GM12878 (cell line): ENCODE measurements at regions not wholly inside any gene's neighbourhood (a gene's known extent, or its start where the extent isn't known, plus 50 kb on each side); places are given as distances from the start of the nearest gene placed in this dataset.

ENCODE experiments used
- ATAC-seq: fragments of 200-7000 bp; cut with Tn5 transposase; 3 replicates; pipeline ENCODE4 v1.9.1; 2020; ENCODE audit warnings: mild to moderate bottlenecking, moderate library complexity
- BruUV-seq: library from RNA; stranded (reverse); fragments of 400-500 nt; replicated peaks from 2 replicates; lab custom pipeline; 2021; lab: Mats Ljungman, UMichigan
- CTCF ChIA-PET: fragments of 300-600 bp; sonication (Branson Sonifier 250); formaldehyde crosslinking; extraction: SDS; loops from one replicate; lab custom pipeline; 2021; ENCODE audit warnings: inconsistent platforms; lab: Yijun Ruan, JAX
- POLR2A ChIA-PET: fragments of 350-600 bp; formaldehyde crosslinking; extraction: SDS; loops from one replicate; lab custom pipeline; 2021; ENCODE audit warnings: inconsistent platforms; lab: Charles Lee
- RAD21 ChIA-PET: fragments of 300-600 bp; sonication (Branson Sonifier 250); formaldehyde crosslinking; loops from one replicate; lab custom pipeline; 2023; ENCODE audit warnings: antibody characterized with exemption; ENCODE audit not compliant: unreplicated experiment; lab: Charles Lee
- SMC1A ChIA-PET: fragments of 300-600 bp; sonication (Branson Sonifier 250); formaldehyde crosslinking; loops from one replicate; lab custom pipeline; 2023; ENCODE audit not compliant: unreplicated experiment, uncharacterized antibody; lab: Charles Lee
- DNase-seq: peaks from one replicate; pipeline ENCODE4 v3.0.0-alpha.2; 2011; ENCODE audit warnings: low read depth, low spot score
- FAIRE-seq: peaks from 3 replicates; lab custom pipeline; 2011; peaks lifted over from hg19 to GRCh38; lab: Jason Lieb, UNC
- H2AFZ ChIP-seq: 2 replicates; pipeline ENCODE4 v1.6.0; 2011; ENCODE audit warnings: low read depth, low read length, control low read depth; ENCODE audit not compliant: control insufficient read depth
- H3K27ac ChIP-seq: 2 replicates; pipeline ENCODE4 v1.5.1; 2011; ENCODE audit warnings: control low read depth; ENCODE audit not compliant: control insufficient read depth, insufficient read depth
- H3K27me3 ChIP-seq, 2 experiments: replicated peaks in 1 of 2; 2 replicates each; pipeline versions ENCODE4 v1.6.0 to v1.6.1; 2011; ENCODE audit warnings: low read length in 1 of 2; ENCODE audit not compliant: control insufficient read depth in 2 of 2, insufficient read depth in 2 of 2
- H3K36me3 ChIP-seq, 2 experiments: 2 replicates each; pipeline ENCODE4 v1.5.1; 2011; ENCODE audit warnings: low read length in 1 of 2; ENCODE audit not compliant: control insufficient read depth in 2 of 2, insufficient read depth in 2 of 2
- H3K4me1 ChIP-seq: 2 replicates; pipeline ENCODE4 v1.6.1; 2011; ENCODE audit warnings: mild to moderate bottlenecking, low read length, moderate library complexity, mixed read lengths; ENCODE audit not compliant: control insufficient read depth, insufficient read depth
- H3K4me2 ChIP-seq: 2 replicates; pipeline ENCODE4 v1.6.0; 2011; ENCODE audit warnings: control low read depth; ENCODE audit not compliant: control insufficient read depth, insufficient read depth
- H3K4me3 ChIP-seq: fragments of 200-600 bp; sonication (generic); 2 replicates; pipeline ENCODE4 v1.5.1; 2016
- H3K79me2 ChIP-seq: 2 replicates; pipeline ENCODE4 v1.6.0; 2011; ENCODE audit warnings: low read length; ENCODE audit not compliant: control insufficient read depth, insufficient read depth
- H3K9ac ChIP-seq: 2 replicates; pipeline ENCODE4 v1.8.0; 2011; ENCODE audit warnings: low read length, control low read depth, mixed read lengths; ENCODE audit not compliant: control insufficient read depth, insufficient read depth
- H3K9me3 ChIP-seq: replicated peaks from 3 replicates; pipeline ENCODE4 v1.5.1; 2011; ENCODE audit warnings: mild to moderate bottlenecking, low read length; ENCODE audit not compliant: control insufficient read depth, insufficient read depth
- H4K20me1 ChIP-seq: 2 replicates; pipeline ENCODE4 v1.6.0; 2011; ENCODE audit not compliant: control insufficient read depth, insufficient read depth
- CREM ChIP-seq: IDR thresholded peaks from 2 replicates; pipeline ENCODE4 v1.6.1; 2014; ENCODE audit warnings: antibody characterized with exemption, low read depth
- IKZF2 ChIP-seq, 2 experiments: fragments of 450-650 bp; IDR thresholded peaks; 2 replicates each; pipeline ENCODE4 v1.6.1; 2017; ENCODE audit warnings: mild to moderate bottlenecking in 2 of 2, moderate library complexity in 2 of 2
- RUNX3 ChIP-seq: IDR thresholded peaks from 2 replicates; pipeline ENCODE4 v1.6.1; 2012; ENCODE audit warnings: low read length, inconsistent platforms
- ZNF217 ChIP-seq: fragments of 450-650 bp; IDR thresholded peaks from 2 replicates; pipeline ENCODE4 v1.6.1; 2017; ENCODE audit warnings: antibody characterized with exemption, mild to moderate bottlenecking
- WGBS: methylation state at CpG from one replicate; pipeline ENCODE4 v1.1.6; 2016; ENCODE audit warnings: low lambda C conversion rate; ENCODE audit not compliant: insufficient replicate concordance, insufficient coverage; ENCODE audit errors: missing lambda C conversion rate; 5-methylcytosine and 5-hydroxymethylcytosine counted together
- in situ Hi-C: fragments of 300-500 bp; cut with MboI; formaldehyde crosslinking; loops from 9 replicates; pipeline ENCODE4 v1.14.3; 2018; ENCODE audit warnings: mixed read lengths
- intact Hi-C: fragments of 100-400 bp; cut with micrococcal nuclease; formaldehyde crosslinking; loops from one replicate; pipeline ENCODE4 v1.14.2; 2022; ENCODE audit not compliant: unreplicated experiment
- TF ChIP-seq, protein P1 (sequence below): fragments of 450-650 bp; IDR thresholded peaks from 2 replicates; pipeline ENCODE4 v1.6.1; 2016; ENCODE audit warnings: mild to moderate bottlenecking
- TF ChIP-seq, protein P2 (sequence below): IDR thresholded peaks from 2 replicates; pipeline ENCODE4 v1.6.1; 2011; ENCODE audit warnings: low read depth, low read length, improper control_type of control experiment, borderline replicate concordance

DNA sequence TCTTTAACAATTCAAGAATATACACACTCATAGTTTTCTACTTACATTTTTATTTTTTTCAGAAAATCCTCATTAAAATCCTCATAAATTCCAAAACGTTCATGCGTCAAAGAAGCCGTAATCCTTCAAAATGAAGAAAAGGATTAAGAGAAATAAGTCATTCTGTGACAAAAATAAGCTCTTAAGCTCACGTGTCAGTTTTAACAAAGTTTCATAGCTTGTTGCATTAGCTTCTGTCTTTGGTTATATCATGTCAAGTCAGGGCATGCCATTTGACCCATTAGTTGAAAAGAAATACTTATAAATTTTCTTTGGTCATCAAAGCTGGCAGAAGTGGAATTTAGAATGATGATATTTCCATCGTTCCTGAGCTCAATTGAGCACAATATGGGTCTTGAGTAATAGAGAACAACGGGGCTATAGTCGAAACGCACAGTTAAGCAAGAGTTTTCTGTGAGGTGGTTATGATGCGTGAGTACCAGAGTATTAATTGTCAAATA is 185.2 kb upstream of the CTSO start:
- no peaks in the 10 kb centered on the region for H4K20me1 ChIP-seq
- H3K27ac ChIP-seq = no peak overlapping the region
- H3K4me1 ChIP-seq = no peaks in the 10 kb centered on the region
- intact Hi-C loops = no loop called here
- ATAC-seq = no peak
- ChIA-PET RAD21 (no interaction called here), POLR2A (no interaction called here), SMC1A (interaction anchor here (0.9 to 1.0 kb wide), 2 partner anchors 14 to 19 kb away, joined by 3 to 4 read pairs; no protein-coding TSS in a partner anchor), CTCF (interaction anchor here (0.7 to 1.1 kb wide), 2 partner anchors 17 to 25 kb away, joined by 3 read pairs; no protein-coding TSS in a partner anchor)
- no peak for FAIRE-seq
- no peak overlapping the region for H3K4me2 ChIP-seq
- no peak overlapping the region for H3K9ac ChIP-seq
- no peaks in the 10 kb centered on the region for H3K27me3 ChIP-seq
- H3K9me3 ChIP-seq = no peaks in the 10 kb centered on the region
- no peak overlapping the region for H3K4me3 ChIP-seq
- no peaks in the 10 kb centered on the region for H3K79me2 ChIP-seq
- no TSS peak for BruUV-seq
- in situ Hi-C loops = no loop called here
- WGBS = 17% methylated on average over 9 of the region's 9 CpGs
- H3K36me3 ChIP-seq = no peaks in the 10 kb centered on the region
- TF ChIP-seq ZNF217 = no peak
- no peak for TF ChIP-seq CREM
- TF ChIP-seq IKZF2 (IDR thresholded peaks at IDR 0.05) = no peak
- no peak for TF ChIP-seq RUNX3
- TF ChIP-seq, protein P1, sequence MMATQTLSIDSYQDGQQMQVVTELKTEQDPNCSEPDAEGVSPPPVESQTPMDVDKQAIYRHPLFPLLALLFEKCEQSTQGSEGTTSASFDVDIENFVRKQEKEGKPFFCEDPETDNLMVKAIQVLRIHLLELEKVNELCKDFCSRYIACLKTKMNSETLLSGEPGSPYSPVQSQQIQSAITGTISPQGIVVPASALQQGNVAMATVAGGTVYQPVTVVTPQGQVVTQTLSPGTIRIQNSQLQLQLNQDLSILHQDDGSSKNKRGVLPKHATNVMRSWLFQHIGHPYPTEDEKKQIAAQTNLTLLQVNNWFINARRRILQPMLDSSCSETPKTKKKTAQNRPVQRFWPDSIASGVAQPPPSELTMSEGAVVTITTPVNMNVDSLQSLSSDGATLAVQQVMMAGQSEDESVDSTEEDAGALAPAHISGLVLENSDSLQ = no peak
- TF ChIP-seq, protein P2, sequence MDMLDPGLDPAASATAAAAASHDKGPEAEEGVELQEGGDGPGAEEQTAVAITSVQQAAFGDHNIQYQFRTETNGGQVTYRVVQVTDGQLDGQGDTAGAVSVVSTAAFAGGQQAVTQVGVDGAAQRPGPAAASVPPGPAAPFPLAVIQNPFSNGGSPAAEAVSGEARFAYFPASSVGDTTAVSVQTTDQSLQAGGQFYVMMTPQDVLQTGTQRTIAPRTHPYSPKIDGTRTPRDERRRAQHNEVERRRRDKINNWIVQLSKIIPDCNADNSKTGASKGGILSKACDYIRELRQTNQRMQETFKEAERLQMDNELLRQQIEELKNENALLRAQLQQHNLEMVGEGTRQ = no peak
- no peak for DNase-seq
- no peak overlapping the region for H2AFZ ChIP-seq
